HL-60 (cell line): ENCODE measurements at regions not wholly inside any gene's neighbourhood (a gene's known extent, or its start where the extent isn't known, plus 50 kb on each side); places are given as distances from the start of the nearest gene placed in this dataset.

Experiments used
- DNase-seq, 2 experiments: peaks; one replicate each; pipeline ENCODE4 v3.0.0-alpha.2; 2010 to 2020; ENCODE audit warnings: low read depth in 1 of 2, low spot score in 1 of 2
- H3K27ac ChIP-seq: fragments of 250-450 bp; sonication (Bioruptor Pico); replicated peaks from 2 replicates; pipeline ENCODE4 v1.5.1; 2020; ENCODE audit warnings: mild to moderate bottlenecking, moderate library complexity
- H3K27me3 ChIP-seq: fragments of 250-450 bp; sonication (Bioruptor Pico); 2 replicates; pipeline ENCODE4 v1.5.1; 2021; ENCODE audit warnings: mild to moderate bottlenecking, moderate library complexity; ENCODE audit not compliant: insufficient read depth, poor library complexity, severe bottlenecking
- H3K4me3 ChIP-seq: replicated peaks from 2 replicates; pipeline ENCODE4 v1.5.1; 2011; ENCODE audit warnings: mild to moderate bottlenecking, control low read depth, low read length; ENCODE audit not compliant: insufficient read depth
- GABPA ChIP-seq: IDR thresholded peaks from 2 replicates; pipeline ENCODE4 v1.6.1; 2012; ENCODE audit warnings: low read depth
- POLR2AphosphoS5 ChIP-seq: IDR thresholded peaks from 2 replicates; pipeline ENCODE4 v1.6.1; 2012; ENCODE audit warnings: low read depth
- SPI1 ChIP-seq: IDR thresholded peaks from 2 replicates; pipeline ENCODE4 v1.6.1; 2012; ENCODE audit warnings: low read depth, mild to moderate bottlenecking, borderline replicate concordance
- TF ChIP-seq, protein P1 (sequence below): IDR thresholded peaks from 2 replicates; pipeline ENCODE4 v1.6.1; 2012; ENCODE audit warnings: low read depth; ENCODE audit not compliant: insufficient replicate concordance
- TF ChIP-seq, protein P2 (sequence below): IDR thresholded peaks from one replicate; pipeline ENCODE4 v1.5.1; 2011; ENCODE audit warnings: low read length, control low read depth, inconsistent platforms; ENCODE audit not compliant: insufficient read depth

DNA sequence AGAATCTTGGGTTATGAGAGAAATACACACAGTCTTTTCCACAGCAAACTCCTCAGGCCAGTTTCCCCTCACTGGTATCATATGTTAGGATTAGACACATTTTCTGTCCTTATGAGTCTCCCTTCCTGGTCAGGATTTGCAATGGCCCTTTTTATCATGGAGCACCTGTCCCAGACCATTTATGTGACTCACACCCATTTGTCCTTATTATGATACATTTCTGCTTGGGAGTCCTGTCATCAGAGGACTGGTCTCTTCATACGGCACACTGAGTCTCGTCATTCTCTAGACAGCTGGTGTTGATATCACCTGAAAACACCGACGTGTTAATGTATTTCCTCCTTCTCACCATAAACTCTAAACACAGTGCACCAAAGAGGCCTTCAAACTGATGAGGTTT lies 105.0 kb upstream of the SYT6 start:
- no peak overlapping the region for H3K27ac ChIP-seq
- DNase-seq, result no peak
- TF ChIP-seq POLR2AphosphoS5 (no peak), GABPA (no peak), SPI1 (no peak)
- TF ChIP-seq, protein P1, sequence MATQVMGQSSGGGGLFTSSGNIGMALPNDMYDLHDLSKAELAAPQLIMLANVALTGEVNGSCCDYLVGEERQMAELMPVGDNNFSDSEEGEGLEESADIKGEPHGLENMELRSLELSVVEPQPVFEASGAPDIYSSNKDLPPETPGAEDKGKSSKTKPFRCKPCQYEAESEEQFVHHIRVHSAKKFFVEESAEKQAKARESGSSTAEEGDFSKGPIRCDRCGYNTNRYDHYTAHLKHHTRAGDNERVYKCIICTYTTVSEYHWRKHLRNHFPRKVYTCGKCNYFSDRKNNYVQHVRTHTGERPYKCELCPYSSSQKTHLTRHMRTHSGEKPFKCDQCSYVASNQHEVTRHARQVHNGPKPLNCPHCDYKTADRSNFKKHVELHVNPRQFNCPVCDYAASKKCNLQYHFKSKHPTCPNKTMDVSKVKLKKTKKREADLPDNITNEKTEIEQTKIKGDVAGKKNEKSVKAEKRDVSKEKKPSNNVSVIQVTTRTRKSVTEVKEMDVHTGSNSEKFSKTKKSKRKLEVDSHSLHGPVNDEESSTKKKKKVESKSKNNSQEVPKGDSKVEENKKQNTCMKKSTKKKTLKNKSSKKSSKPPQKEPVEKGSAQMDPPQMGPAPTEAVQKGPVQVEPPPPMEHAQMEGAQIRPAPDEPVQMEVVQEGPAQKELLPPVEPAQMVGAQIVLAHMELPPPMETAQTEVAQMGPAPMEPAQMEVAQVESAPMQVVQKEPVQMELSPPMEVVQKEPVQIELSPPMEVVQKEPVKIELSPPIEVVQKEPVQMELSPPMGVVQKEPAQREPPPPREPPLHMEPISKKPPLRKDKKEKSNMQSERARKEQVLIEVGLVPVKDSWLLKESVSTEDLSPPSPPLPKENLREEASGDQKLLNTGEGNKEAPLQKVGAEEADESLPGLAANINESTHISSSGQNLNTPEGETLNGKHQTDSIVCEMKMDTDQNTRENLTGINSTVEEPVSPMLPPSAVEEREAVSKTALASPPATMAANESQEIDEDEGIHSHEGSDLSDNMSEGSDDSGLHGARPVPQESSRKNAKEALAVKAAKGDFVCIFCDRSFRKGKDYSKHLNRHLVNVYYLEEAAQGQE, result no peak
- TF ChIP-seq, protein P2, sequence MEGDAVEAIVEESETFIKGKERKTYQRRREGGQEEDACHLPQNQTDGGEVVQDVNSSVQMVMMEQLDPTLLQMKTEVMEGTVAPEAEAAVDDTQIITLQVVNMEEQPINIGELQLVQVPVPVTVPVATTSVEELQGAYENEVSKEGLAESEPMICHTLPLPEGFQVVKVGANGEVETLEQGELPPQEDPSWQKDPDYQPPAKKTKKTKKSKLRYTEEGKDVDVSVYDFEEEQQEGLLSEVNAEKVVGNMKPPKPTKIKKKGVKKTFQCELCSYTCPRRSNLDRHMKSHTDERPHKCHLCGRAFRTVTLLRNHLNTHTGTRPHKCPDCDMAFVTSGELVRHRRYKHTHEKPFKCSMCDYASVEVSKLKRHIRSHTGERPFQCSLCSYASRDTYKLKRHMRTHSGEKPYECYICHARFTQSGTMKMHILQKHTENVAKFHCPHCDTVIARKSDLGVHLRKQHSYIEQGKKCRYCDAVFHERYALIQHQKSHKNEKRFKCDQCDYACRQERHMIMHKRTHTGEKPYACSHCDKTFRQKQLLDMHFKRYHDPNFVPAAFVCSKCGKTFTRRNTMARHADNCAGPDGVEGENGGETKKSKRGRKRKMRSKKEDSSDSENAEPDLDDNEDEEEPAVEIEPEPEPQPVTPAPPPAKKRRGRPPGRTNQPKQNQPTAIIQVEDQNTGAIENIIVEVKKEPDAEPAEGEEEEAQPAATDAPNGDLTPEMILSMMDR, result no peak

DNA sequence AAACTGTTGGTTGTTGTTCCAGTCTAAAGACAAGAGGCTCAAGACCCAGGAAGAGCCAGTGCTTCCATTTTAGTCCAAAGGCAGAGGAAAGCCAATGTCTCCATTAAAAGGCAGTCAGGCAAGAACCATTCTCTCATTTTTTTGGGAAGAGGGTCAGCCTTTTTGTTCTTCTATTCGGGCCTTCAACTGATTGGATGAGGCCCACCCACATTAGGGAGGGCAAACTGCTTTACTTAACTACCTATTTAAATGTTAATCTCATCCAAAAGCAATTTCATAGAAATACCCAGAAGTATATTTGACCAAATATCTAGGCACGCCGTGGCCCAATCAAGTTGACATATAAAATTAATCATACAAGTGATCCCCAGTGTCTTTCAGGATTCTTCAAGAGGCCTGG lies 104.4 kb upstream of the SYT6 start:
- peaks cover 6% of the 10 kb centered on the region for H3K27me3 ChIP-seq
- DNase-seq, result no peak
- TF ChIP-seq, protein P1, result no peak
- TF ChIP-seq SPI1 (no peak), POLR2AphosphoS5 (no peak), GABPA (no peak)
- TF ChIP-seq, protein P2, result no peak
- no peak overlapping the region for H3K27ac ChIP-seq
- no peak overlapping the region for H3K4me3 ChIP-seq

More for the DNA sequence above, 105.0 kb upstream of the SYT6 start:
- Histone ChIP-seq H3K27me3 (peaks cover 6% of the 10 kb centered on the region), H3K4me3 (no peak overlapping the region)

DNA sequence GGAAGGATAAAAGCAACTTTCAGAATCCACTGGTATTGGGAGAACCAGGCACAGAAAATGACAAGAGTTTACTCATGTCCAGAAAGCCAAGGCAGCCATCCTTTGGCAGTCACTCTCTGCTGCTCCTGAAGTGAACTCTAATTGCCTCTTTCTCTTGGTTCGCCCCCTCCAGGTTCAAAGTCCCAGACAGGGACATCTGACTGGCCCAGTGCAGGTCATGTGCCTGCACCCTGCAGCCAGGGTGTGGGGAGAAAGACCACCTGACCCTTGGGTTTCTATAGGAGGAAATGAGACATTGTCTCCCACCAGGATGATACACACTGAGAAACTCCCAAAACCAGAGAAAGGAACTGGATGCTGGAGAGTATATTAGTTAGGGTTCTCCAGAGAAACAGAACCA lies 103.9 kb upstream of the SYT6 start:
- TF ChIP-seq GABPA, result no peak
- TF ChIP-seq, protein P1, result no peak
- TF ChIP-seq, protein P2, result no peak
- TF ChIP-seq SPI1, result no peak
- no peak for TF ChIP-seq POLR2AphosphoS5
- no peak overlapping the region for H3K4me3 ChIP-seq
- no peak overlapping the region for H3K27ac ChIP-seq
- DNase-seq, result no peak
- H3K27me3 ChIP-seq, result peaks cover 6% of the 10 kb centered on the region
